HG03521 (cell line): ENCODE measurements at regions not wholly inside any gene's neighbourhood (a gene's known extent, or its start where the extent isn't known, plus 50 kb on each side); places are given as distances from the start of the nearest gene placed in this dataset.

Source experiments
- ATAC-seq: cut with Tn5 transposase; IDR thresholded peaks from one replicate; pipeline ENCODE4 v1.9.1; 2021; ENCODE audit warnings: mild to moderate bottlenecking, moderate library complexity; ENCODE audit not compliant: unreplicated experiment

DNA sequence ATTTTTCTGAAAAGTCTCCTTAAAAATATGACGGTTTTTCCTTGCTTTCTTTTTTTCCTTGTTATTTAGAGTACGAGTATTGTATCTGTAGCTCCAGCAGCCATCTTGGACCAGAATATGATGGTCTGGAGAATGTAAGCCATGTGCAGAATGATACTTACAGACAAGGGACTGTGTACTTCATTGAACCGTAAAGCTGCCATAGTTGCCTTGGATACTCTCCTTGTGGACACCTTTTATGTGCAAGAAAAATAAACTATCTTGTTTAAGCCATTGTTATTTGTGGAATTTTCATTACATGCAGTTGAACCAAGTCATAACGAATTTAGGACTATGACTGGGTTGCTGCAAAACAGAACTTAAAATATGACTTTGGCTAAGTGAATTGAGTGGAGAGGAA is 485.8 kb upstream of the CITED2 start:
- no peak for ATAC-seq

DNA sequence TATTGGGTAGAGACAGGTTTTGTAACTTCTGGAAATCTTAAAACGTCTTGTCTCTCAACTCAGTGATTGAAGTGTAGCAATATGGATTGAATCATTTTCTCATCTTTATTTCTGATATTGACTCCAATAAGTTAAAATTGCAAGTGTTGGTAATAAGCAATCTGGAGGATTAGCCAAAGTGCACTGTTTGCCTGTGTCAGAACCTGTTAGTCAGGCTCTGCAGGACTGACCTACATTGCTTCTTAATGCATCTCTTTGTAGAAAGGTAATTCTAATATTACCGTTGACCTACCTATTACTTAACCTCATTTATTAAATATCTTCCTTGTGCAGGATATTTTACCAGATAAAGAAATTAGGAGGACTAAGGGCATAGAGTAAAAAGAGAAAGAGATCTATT is 484.0 kb upstream of the CITED2 start:
- ATAC-seq: no peak

GRCh38 chr6:139857143-139857542 is 482.7 kb upstream of the CITED2 start:
- no peak for ATAC-seq

DNA sequence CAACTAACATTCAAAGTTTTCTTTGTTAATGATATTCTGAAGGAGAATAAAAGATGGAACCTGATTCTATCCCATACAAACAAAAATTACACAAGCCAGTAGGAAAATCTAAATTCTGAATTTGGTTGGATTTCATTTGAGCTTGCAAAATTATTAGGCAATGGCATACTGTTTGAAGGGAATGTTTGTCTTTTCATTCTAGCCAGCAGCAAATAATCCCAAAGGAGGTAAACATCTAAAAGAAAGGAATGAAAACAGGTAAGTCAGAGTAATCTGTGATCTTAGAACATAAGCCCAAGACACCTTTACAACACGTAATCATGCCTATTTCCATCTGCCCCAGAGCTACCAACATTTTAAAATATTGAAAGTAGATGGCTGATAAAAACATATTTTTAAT is 482.1 kb upstream of the CITED2 start:
- ATAC-seq: no peak

DNA sequence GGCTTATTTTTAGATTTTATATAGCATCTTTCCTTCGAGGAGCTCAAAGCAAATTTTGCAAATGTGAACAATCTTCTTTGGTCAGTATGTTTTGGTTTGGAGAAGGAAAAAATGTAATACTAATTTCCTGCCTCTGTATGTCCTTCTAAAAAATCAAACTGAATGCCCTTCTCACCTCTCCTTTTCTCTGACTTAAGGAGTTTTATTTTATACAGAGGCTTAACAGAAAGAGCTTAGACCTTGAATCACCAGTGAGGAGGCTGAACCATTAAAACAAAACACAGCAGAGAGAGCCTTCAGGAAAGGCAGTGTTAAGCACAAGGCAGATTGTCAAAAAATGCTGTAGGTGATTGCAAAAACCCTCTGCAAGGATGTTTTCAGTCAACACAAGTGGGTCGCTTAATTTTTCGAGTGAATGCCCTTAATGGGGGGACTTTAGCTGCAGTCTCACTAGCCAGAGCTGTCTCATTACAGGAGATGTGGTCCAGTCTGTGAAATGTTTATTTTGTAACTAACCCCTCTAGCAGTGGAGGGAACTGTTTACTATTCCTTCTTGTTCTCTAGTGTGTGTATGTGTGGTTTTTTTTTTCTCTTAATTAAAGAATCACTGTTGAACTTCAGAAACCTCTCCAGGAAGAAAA is 481.3 kb upstream of the CITED2 start:
- ATAC-seq: no peak

GRCh38 chr6:139853302-139853992 is 479.0 kb upstream of the CITED2 start:
- ATAC-seq: no peak

DNA sequence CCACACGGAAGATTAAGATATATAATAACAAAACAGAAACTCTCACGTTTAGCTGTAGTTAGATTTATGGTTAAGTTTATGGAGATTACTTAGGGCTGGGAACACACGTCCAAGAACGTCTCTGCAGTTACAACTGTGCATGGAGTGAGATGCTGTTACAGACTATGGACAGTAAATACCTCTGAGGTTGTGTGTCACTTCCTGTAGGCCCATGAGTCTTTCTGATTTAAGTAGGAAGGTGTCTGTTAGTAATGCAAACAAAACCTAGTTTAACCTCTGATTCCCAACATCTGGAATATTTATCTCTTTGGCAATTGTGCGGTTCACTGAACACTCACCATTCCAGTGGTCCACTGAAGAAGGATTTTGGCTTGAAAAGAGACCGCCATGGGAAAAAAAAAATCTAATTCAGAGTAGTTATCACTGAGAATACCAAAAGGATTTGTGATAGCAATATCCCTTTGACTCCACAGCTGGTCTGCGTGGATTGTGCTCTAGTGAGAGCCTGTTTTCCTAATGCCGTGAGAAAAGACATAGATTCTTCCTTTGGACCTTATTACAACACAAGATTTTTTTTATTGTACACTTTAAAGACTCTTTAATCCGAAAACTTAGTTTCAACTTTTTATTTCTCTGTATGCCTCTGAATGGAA is 478.2 kb upstream of the CITED2 start:
- no peak for ATAC-seq

DNA sequence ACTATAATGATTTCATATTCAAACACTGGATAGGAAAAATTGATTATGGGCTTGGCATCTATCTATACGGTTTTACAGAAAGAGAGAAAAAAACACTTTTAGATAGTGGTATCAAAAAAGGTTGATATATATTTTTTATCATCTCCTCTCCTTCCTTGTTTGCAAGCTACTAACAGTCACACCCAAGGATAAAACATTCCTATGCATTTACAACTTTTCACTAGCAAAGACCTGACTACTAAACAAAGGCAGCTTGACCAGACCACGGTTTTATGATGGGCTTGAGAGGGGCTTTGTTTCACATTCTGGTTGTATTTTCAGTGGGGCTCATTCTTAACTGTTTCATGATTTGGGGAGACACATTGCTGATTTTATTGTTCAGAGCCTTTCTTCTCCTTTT is 477.6 kb upstream of the CITED2 start:
- ATAC-seq: no peak

DNA sequence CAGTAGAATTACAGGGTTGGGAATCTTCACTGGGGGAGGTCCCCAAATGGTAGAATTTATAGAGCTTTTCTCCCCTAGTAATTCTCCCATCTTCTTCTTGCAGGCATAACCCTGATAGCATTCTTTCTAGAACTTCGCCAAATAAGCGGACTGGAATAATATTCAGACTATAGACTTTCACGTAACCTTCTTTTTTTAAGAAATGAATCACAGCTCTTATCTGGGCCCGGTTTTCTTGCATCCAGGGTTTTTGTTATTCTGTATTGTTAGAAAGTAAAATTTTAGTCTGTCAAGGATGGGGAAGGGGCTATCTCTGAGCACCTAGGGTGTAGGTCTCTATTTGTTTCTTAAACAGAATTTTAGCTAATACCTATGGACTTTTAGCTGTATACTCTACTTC is 476.8 kb upstream of the CITED2 start:
- no peak for ATAC-seq

DNA sequence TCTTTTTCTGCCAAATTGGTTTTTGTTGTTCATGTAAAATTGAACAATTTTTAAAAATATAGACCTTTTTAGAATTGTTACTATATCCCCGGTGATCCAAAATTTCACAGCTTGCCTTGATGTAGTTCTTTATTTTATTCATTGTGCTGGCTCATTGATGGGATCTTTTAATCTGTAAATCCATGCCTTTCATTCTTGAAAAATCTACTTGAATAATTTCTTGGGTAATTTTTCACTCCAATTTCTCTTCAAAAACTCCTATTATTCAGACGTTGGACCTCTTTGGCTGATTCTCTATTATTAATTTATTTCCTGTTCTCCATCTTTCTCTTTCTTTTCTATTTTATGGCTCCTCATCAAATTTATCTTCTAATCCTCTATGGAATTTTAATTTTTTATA is 476.1 kb upstream of the CITED2 start:
- ATAC-seq: no peak

- ATAC-seq: no peak
These were observed 473.0 kb upstream of the CITED2 start for GRCh38 chr6:139847457-139847813.

DNA sequence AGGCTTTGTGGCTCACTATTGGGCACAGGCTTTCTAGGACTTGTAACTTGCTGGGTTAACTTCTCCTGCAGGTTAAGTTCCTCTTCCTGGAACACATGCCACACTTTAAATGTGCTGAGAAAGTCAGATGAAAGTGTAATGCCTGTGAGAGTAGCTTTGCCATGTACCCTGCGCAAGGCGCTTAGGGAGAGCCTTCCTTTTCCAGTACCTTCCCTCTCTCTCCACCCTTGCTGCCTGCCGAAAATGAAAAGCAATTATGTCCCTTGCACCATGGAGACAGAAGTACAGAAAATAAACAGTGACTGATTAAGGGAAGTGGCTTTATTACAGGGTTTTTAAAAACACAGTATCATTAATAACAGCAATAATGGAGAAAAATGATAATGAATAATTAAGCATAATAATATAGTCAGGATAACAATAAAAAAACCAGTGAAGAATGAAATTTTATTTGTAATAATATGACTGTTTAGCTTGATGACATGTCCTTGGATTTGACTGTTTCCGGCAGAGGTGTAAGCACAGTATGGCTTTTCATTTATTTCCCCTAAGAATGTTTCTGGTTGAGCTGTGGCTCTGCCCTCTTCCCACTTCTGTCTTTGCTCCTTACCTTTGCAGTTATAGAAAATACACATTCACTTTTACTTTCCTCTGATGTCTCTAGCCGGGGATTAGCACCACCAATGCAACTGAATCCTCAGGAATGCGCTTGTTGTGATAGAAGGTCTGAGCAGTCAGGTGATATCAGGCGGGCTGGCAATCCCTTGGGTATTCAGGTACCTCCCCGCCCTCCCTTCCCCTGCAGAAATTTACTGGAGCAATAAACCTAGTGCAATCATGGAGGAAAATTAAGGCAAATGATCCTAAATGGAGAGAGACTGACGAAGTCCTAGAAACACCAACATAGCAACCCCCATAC is 472.3 kb upstream of the CITED2 start:
- peak; percentile 35 for ATAC-seq

GRCh38 chr6:139844907-139845306 is 470.5 kb upstream of the CITED2 start:
- ATAC-seq: no peak

DNA sequence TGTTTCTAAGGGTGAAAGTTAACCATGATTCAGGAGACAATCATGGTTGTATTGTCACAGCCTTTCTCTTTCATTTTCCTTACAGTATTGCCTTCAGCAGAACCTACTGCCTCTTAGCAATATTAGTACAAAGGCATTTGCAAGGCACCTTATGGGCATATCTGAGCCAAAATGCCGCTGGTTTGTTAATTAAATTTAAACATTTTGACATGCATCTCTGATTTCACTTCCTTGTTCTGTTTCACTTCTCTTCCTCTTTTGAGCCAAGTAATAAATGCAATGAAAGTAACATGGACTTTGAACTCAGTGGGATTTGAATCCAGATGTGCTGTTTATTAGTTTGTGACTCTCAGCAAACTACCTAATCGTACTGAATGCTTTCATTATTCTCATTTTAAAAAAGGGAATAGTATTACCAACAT is 467.4 kb upstream of the CITED2 start:
- ATAC-seq: peak; percentile 80

- no peak for ATAC-seq
These were observed 465.2 kb upstream of the CITED2 start for GRCh38 chr6:139839506-139840156.

GRCh38 chr6:139834232-139834631 is 459.8 kb upstream of the CITED2 start:
- ATAC-seq: no peak

DNA sequence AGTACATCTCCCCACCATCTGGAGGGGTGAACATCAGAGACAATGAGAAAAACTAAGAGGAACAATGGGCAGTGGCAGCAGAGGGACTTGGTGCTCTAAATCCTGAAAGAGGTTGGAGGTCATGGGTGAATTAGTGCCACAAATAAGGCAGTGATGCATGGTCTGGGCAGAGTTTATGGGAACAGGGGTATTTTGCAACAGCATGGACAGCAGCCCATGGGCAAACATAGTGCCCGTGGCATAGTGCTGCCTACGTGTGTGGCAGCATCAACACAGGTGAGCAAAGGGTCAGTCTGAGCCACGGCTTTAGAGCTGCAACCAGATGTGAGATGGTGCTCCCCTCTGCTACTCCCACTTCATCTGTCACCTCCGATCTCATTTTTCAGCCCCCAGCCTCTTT is 459.1 kb upstream of the CITED2 start:
- no peak for ATAC-seq

DNA sequence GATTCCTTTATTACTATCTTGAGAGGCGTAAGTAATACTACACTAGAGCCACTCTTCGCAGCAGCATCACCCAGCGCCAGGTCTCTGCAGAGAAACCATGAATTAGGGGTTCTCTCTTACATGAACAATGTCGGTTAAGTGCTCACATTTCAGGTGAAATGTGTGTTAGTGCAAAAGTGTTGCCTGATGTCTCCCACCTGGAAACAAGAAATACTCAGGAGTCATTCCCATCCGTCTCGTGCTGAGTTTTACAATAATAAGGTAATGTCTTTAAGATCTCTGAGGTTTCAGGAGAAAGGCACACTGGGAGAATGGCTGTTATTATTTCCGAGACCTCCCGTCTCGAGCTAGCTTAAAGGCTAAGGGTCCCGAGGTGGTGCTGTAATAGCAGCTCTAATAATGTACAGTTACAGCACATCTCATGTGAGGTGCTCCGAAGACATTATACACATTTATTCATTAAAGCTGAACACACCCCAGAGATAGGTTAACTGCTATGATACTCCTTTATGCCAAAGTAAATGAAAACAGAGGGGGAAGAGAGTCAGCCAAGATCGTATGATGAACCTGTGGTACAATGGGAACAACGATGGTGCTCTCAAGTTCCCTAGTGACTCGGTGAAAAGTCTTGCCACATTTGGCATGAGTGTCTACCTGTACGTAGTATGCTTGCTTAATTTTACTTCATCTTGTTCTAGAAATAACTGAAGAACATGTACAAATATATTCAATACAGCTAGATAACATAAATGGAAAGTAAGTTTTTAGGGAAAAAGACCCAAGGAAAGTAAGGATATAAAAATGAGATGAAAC is 458.3 kb upstream of the CITED2 start:
- no peak for ATAC-seq

- ATAC-seq: no peak
These were observed 455.1 kb upstream of the CITED2 start for GRCh38 chr6:139829576-139829975.
